ENCODE measurements at regions not wholly inside any gene's neighbourhood (a gene's known extent, or its start where the extent isn't known, plus 50 kb on each side); places are given as distances from the start of the nearest gene placed in this dataset.

DNA sequence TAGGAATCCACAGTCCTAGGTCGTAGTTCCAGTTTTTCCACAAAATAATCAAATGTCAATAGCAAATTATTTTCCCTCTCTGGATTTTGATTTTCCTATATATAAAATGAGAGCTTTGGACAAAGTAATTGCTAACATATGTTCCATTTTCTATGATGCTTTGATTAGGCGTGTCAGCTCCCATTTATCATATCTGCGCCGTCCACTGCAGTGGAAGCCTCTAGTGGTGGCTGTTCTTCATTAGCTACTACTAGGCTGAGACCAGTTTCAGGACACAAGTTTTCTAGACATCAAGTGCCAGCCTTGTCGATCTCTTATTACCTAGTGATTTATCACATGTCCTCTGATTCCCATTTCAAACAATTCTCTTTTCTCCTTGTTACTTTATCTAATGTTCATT lies 271.5 kb downstream of the TUSC7 start:
- no peak overlapping the region for H3K4me3 ChIP-seq (ENCODE audit: low read depth, low read length)
- TF ChIP-seq, protein P1, sequence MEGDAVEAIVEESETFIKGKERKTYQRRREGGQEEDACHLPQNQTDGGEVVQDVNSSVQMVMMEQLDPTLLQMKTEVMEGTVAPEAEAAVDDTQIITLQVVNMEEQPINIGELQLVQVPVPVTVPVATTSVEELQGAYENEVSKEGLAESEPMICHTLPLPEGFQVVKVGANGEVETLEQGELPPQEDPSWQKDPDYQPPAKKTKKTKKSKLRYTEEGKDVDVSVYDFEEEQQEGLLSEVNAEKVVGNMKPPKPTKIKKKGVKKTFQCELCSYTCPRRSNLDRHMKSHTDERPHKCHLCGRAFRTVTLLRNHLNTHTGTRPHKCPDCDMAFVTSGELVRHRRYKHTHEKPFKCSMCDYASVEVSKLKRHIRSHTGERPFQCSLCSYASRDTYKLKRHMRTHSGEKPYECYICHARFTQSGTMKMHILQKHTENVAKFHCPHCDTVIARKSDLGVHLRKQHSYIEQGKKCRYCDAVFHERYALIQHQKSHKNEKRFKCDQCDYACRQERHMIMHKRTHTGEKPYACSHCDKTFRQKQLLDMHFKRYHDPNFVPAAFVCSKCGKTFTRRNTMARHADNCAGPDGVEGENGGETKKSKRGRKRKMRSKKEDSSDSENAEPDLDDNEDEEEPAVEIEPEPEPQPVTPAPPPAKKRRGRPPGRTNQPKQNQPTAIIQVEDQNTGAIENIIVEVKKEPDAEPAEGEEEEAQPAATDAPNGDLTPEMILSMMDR (IDR thresholded peaks at IDR 0.05; ENCODE audit: low read depth, low read length): no peak

DNA sequence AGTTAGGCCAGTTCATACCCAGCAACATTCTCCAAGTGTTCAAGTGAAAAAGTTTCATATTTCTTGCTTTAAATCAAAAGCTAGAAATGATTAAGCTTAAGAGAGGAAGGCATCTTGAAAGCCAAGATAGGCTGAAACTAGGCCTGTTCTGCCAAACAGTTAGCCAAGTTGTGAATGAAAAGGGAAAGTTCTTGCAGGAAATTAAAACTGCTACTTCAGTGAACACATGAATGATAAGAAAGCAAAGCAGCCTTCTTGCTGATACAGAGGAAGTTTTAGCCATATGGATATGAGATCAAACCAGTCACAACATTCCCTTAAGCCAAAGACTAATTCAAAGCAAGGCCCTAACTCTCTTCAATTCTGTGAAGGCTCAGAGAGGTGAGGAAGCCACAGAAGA lies 274.7 kb downstream of the TUSC7 start:
- TF ChIP-seq, protein P1 (IDR thresholded peaks at IDR 0.05; ENCODE audit: low read depth, low read length): no peak
- H3K4me3 ChIP-seq (ENCODE audit: low read depth, low read length): no peak overlapping the region

DNA sequence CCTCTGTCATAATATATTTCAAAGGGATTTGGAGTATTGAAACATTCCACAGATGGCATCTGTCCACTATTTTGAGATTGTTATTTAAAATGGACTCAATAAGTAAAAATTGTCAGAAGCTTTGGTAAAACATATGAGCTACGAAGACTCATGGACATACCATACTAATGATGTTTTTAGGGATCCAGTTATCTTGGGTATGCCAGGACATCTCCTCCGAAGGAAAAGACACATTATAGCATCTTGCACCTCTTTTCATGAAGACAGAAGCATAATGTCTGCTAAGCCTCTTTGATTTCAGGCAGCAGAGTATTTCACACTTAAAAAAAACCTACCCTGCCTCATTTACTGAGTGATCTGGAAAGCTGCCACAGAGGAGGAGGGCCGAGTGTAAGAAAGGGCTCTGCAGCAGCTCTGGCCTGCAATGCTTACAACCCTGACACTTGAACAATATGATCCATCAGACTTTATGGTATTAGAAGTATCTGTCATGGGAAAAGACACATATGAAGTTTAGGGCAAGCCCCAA lies 284.8 kb downstream of the TUSC7 start:
- no peak overlapping the region for H3K4me3 ChIP-seq (ENCODE audit: low read depth, low read length)
- TF ChIP-seq, protein P1 (IDR thresholded peaks at IDR 0.05; ENCODE audit: low read depth, low read length): no peak

DNA sequence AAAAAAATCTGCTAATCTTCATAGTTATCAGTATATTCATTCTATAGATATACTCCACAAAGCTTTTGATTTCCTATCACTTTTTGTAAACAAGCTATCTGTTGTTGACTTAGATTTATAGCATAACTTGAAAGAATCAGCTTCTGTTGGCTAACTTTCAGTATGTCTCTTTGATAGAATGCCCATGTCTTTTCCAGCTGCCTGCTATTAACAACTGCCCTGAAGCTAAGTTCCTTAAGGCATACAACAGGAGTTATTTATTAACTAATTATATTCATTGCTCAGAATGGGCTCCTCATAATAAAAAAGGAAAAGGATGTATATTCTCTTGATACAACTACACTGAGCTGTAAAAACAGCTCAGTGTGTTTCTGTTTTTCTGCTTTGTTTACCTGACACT lies 293.9 kb downstream of the TUSC7 start:
- H3K4me3 ChIP-seq (ENCODE audit: low read depth, low read length): no peak overlapping the region
- TF ChIP-seq, protein P1 (IDR thresholded peaks at IDR 0.05; ENCODE audit: low read depth, low read length): no peak

DNA sequence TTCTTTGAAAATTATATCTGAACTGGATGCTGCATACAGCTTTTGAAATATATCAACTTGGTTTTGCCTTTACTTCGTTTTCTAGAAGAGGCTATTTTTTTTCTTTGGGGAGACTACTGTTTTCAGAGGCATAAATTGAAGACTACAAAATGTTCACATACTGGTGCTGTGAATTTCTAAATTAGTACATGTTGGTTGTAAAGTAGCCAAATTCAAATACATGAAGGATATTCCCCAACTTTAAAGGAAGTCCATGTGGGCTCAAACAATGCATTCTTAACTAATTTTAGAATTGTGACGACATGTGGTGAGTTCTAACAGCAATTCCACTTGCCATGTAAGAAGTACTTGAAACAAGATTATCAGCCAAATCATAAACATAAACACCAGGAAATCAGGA lies 295.7 kb downstream of the TUSC7 start:
- no peak overlapping the region for H3K4me3 ChIP-seq (ENCODE audit: low read depth, low read length)
- TF ChIP-seq, protein P1 (IDR thresholded peaks at IDR 0.05; ENCODE audit: low read depth, low read length): no peak

DNA sequence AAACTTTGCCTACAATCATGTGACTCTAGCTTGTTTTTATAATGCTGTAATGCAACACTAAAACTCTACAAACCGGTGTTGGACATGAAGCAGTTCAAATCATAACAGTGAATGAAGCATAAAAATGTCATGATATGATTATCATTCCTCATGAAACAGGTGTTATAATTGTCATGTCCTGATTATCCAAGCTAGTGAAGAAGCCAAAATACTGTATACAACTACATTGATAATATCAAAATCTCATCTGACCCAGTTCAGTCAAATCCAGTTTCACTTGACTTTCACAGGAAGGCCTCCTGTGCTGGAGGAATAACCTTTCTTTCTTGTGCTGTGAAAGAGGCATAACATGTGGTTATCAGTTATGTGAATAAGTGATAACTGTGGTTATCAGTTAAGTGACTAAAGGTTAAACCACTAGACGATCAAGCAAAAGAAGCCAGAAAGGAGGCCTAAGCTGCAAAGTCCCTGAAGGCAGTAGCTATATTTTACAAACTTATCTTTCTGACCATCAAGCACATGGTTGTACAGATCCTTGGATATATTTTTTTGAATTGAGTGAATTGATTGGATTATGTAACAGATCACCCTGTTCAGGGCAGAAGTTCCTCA lies 296.4 kb downstream of the TUSC7 start:
- no peak overlapping the region for H3K4me3 ChIP-seq (ENCODE audit: low read depth, low read length)
- TF ChIP-seq, protein P1 (IDR thresholded peaks at IDR 0.05; ENCODE audit: low read depth, low read length): no peak

DNA sequence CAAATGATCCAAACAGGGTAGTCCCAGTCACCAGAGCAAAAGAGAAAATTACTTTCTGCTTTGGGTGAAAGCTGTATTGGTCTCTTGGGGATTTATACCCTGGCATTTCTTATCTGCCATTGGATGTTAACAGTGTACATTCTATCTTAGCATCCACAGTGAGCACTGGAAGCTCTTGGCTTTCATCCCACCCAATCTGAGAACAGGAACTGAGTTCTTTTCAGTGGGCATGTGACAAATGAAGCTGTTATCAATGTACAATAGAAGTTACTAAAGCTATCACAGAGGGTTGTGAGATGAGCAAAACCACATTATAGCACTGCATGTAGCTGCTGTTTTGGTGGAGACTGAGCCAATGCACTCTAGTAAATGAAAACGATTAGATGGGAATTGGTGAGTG lies 300.7 kb downstream of the TUSC7 start:
- no peak overlapping the region for H3K4me3 ChIP-seq (ENCODE audit: low read depth, low read length)
- TF ChIP-seq, protein P1 (IDR thresholded peaks at IDR 0.05; ENCODE audit: low read depth, low read length): no peak

Measured in WI38 (cell line).